Activated CD4-positive, alpha-beta T cell treated with anti-CD3 and anti-CD28 coated beads, Interleukin-2, amount 10 ng/mL, durations not matched to agents 24 days and 14 days (primary cell): ENCODE measurements at regions not wholly inside any gene's neighbourhood (a gene's known extent, or its start where the extent isn't known, plus 50 kb on each side); places are given as distances from the start of the nearest gene placed in this dataset.
"Not testable (repeated sequence)": the region's sequence is repeated elsewhere in the genome, so short reads cannot be mapped to it uniquely, and the experiment has no call there.

Experiments
- DNase-seq: peaks from one replicate; pipeline ENCODE4 v3.0.0; 2022
- H3K27ac Mint-ChIP-seq: one replicate; pipeline ENCODE4 v1.8.0; 2022; ENCODE audit warnings: mild to moderate bottlenecking, mixed read lengths
- H3K27me3 Mint-ChIP-seq: one replicate; pipeline ENCODE4 v1.8.0; 2022; ENCODE audit warnings: mixed read lengths
- H3K36me3 Mint-ChIP-seq: one replicate; pipeline ENCODE4 v1.8.0; 2022; ENCODE audit warnings: low read depth, mild to moderate bottlenecking, mixed read lengths
- H3K4me1 Mint-ChIP-seq: one replicate; pipeline ENCODE4 v1.8.0; 2021; ENCODE audit warnings: mixed read lengths
- H3K4me3 Mint-ChIP-seq: one replicate; pipeline ENCODE4 v1.8.0; 2022; ENCODE audit warnings: mild to moderate bottlenecking, moderate library complexity, mixed read lengths
- H3K9me3 Mint-ChIP-seq: one replicate; pipeline ENCODE4 v1.8.0; 2021; ENCODE audit warnings: mixed read lengths
- intact Hi-C: fragments of 100-400 bp; cut with micrococcal nuclease; formaldehyde crosslinking; loops from one replicate; pipeline ENCODE4 v1.15.1; 2023

DNA sequence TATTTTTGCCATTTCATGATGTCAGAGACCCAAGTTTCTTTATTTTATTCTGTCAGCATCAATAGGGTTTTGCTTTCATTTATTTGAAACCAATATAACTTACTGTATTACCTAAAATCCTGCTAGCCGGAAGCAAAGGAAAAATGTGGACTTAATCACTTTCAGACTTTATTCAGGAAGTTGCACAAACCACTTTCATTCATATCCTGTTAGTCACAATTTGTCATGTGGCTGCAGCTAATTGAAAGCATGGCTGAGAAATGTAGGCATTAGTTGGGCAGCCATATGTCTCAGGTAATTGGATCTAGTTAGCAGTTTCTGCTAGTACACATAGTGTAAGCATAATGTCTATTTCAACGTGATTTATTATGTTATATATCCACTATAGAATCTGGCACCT, 462.3 kb upstream of the SGO1 start:
- Mint-ChIP-seq H3K9me3 (peaks cover 12% of the 10 kb centered on the region), H3K27me3 (no peaks in the 10 kb centered on the region), H3K27ac (no peak overlapping the region), H3K4me1 (no peaks in the 10 kb centered on the region), H3K4me3 (no peak overlapping the region), H3K36me3 (no peaks in the 10 kb centered on the region)
- no peak for DNase-seq
- intact Hi-C loops: no loop called here

DNA sequence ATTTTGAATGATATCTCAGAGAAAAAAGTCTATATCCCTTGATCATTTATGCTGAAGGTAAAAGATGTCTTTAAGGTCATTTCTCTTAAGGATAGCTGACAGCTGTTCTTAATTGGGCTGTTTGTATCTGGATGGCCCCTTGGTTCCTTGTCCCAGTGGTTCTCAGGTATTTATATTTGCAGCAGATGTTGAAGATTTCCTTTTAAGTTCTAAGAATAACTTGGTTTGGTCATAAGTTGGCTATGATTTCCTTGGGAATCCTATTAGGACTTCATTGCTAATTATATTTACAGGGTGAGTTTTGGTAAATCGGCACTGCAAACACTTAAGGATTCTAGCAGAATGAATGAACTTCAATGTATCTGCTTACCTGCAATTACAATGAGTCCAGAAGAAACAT, 460.4 kb upstream of the SGO1 start:
- H3K27me3 Mint-ChIP-seq: no peaks in the 10 kb centered on the region
- no peak overlapping the region for H3K27ac Mint-ChIP-seq
- no peak overlapping the region for H3K4me3 Mint-ChIP-seq
- no peak for DNase-seq
- H3K36me3 Mint-ChIP-seq: no peaks in the 10 kb centered on the region
- peaks cover 12% of the 10 kb centered on the region for H3K9me3 Mint-ChIP-seq
- intact Hi-C loops: no loop called here
- no peaks in the 10 kb centered on the region for H3K4me1 Mint-ChIP-seq

DNA sequence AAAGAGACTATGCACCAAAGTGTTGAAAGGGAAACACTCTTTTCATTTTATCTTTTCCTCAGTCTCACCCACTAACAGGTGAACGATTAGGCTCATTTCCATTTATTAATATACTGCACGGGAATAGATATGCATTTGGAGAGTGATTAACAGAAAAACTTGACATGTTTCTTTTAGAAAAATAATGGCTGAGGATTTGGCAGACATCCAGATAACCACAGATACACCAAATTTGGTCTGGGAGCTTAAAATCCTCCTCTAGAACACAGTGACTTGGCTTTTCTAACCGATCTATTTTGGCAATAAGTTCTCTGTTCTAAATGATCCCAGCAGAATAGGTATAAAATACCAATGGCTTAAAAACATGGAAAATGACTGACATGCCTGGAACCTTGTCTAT, 459.3 kb upstream of the SGO1 start:
- DNase-seq: no peak
- H3K4me3 Mint-ChIP-seq: no peak overlapping the region
- H3K27ac Mint-ChIP-seq: no peak overlapping the region
- peaks cover 12% of the 10 kb centered on the region for H3K9me3 Mint-ChIP-seq
- intact Hi-C loops: no loop called here
- no peaks in the 10 kb centered on the region for H3K4me1 Mint-ChIP-seq
- H3K36me3 Mint-ChIP-seq: no peaks in the 10 kb centered on the region
- no peaks in the 10 kb centered on the region for H3K27me3 Mint-ChIP-seq

DNA sequence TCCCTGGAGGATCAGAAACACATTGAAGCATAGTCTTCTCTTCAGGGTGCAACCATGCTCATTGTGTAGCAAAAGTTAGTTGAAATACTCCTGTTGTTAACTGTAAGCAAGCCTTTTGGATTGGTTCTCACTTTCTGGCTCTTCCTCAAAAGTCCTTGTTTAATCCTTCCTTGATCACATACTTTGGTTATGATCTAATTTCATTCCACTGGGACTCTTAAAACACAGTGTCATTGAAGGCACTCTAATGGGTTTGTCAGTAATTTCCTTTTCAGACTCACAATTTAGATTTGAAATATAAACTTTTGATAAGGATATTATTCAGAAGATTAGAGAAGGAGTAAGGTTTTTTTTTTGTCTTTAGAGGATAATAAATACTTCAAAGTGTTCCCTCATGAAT, 451.7 kb upstream of the SGO1 start:
- Mint-ChIP-seq H3K9me3 (no peaks in the 10 kb centered on the region), H3K27ac (no peak overlapping the region), H3K4me1 (no peaks in the 10 kb centered on the region), H3K36me3 (no peaks in the 10 kb centered on the region), H3K4me3 (no peak overlapping the region), H3K27me3 (no peaks in the 10 kb centered on the region)
- DNase-seq: no peak
- intact Hi-C loops: no loop called here

DNA sequence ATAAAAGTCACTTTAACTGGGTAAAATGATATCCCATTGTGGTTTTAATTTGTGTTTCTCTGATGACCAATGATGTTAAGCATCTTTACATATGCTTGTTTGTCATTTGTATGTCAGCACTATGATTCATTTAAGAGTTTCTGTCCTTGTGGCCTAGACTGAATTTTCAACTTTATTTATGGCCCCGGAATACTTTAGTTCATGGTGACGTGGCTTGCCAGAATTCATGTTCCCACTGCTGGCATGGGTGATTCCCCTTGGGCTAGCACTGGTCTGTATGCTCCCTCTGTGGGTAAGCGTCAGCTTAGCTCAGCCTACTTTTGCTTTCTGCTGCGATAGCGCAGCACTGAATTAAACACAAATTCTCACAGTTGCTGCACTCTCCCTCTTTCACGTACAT, 436.3 kb upstream of the SGO1 start:
- H3K27ac Mint-ChIP-seq: no peak overlapping the region
- H3K4me3 Mint-ChIP-seq: no peak overlapping the region
- H3K36me3 Mint-ChIP-seq: no peaks in the 10 kb centered on the region
- no peaks in the 10 kb centered on the region for H3K4me1 Mint-ChIP-seq
- no peaks in the 10 kb centered on the region for H3K9me3 Mint-ChIP-seq
- no peaks in the 10 kb centered on the region for H3K27me3 Mint-ChIP-seq
- intact Hi-C loops: no loop called here
- no peak for DNase-seq

DNA sequence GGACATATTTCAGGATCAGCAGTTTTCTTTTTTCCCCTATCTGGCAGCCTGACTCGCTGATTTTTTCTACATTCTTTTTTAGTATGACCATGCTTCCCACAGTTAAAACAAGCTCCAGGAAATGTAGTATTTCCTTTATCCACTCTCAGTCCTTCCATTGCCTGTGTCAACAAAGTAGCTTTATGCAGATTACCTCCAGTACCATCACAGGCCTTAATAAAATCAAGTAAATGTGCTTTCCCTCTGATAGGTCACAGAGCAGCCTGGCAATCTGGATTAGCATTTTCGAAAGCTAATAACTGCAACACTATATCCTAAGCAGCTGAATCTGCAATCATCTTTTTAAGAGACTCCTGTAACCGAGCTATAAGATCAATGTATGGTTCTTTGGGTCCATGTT, 432.6 kb upstream of the SGO1 start:
- DNase-seq, H3K27me3 Mint-ChIP-seq, intact Hi-C loops, H3K4me3 Mint-ChIP-seq, H3K36me3 Mint-ChIP-seq, H3K9me3 Mint-ChIP-seq, H3K27ac Mint-ChIP-seq, H3K4me1 Mint-ChIP-seq: not testable (repeated sequence)

DNA sequence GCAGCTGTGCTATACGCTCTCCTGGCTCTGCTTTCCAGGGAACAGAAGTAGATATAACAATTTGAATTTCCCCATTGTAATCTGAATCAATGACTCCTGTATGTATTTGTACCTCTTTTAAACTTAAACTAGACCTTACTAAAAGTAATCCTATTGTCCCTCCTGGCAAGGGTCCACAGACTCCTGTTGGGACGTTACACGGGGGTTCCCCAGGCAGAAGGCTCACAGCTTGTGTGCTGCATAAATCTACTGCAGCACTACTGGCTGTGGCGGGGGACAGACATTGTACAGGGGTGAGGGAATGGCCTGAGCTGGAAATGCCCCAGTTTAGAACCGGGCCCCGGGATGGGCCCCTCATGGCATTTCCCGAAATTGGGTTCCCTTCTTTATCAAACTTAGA, 432.2 kb upstream of the SGO1 start:
- H3K4me1 Mint-ChIP-seq, H3K27ac Mint-ChIP-seq, intact Hi-C loops, H3K9me3 Mint-ChIP-seq, H3K36me3 Mint-ChIP-seq, H3K27me3 Mint-ChIP-seq, DNase-seq, H3K4me3 Mint-ChIP-seq: not testable (repeated sequence)

DNA sequence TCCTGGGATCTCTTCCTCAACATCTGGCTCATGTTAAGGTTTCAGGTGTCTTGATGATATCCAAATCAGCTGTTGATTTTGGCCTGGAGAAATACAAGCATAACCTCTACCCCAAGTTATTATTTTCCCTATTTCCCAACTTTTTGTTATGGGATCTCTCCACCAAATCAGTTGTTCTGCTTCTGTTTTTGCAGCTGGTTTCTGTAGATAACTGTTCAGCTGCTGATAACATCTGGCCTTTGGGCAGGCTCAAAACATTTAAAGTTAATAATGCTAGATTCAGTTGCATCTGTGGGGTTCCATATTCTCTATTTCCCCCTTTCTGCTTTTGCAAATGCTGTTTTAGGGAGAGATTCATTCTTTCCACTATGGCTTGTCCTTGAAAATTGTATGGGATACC, 430.0 kb upstream of the SGO1 start:
- H3K4me3 Mint-ChIP-seq, DNase-seq, H3K4me1 Mint-ChIP-seq, H3K27ac Mint-ChIP-seq, intact Hi-C loops, H3K36me3 Mint-ChIP-seq, H3K27me3 Mint-ChIP-seq: not testable (repeated sequence)
- H3K9me3 Mint-ChIP-seq: peaks cover 18% of the 10 kb centered on the region

DNA sequence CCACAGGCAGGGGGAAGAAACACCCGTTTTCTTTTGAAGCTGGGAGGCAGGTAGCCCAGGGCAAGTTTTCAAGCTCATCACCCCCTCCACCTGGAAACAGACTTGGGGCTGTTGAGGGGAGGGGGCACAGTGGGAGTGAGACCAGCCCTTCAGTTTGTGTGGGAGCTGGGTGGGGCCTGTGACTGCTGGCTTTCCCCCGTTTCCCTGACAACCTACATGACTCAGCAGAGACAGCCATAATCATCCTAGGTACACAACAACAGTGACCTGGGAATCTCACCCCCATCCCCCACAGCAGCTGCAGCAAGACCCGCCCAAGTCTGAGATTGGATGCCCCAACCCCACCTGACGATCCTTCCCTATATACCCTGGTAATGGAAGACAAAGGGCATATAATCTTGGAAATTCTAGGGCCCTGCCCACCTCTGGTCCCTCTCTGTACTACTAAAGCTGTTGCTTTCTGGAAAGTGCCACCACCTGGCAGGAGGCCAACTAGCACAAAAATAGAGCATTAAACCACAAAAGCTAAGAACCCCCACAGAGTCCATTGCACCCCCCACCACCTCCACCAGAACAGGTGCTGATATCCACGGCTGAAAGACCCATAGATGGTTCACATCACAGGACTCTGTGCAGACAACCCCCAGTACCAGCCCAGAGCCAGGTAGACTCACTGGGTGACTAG, 422.2 kb upstream of the SGO1 start:
- H3K36me3 Mint-ChIP-seq: no peaks in the 10 kb centered on the region

DNA sequence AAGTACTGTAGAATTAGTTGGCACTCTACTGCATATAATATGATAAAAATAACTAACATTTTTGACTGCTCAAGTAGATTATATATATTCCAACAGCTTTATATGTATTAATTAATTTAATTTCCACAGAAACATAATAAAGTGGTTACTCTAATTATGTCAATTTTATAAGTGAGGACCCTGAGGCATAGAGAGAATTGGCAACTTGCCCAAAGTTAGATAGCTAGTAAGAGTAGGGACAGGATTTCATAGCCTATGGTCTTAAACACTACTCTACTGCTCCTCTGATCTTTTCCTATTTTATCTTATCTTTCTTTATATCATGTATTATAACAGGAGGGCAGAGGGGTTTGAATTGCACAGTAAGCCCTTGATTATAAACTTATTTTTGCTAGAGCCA, 418.7 kb upstream of the SGO1 start:
- no peak for DNase-seq
- intact Hi-C loops: no loop called here
- no peaks in the 10 kb centered on the region for H3K4me1 Mint-ChIP-seq
- no peak overlapping the region for H3K27ac Mint-ChIP-seq
- no peak overlapping the region for H3K4me3 Mint-ChIP-seq
- no peaks in the 10 kb centered on the region for H3K36me3 Mint-ChIP-seq
- H3K27me3 Mint-ChIP-seq: no peaks in the 10 kb centered on the region
- H3K9me3 Mint-ChIP-seq: peaks cover 21% of the 10 kb centered on the region

More for the DNA sequence above, 422.2 kb upstream of the SGO1 start:
- H3K4me3 Mint-ChIP-seq: no peak overlapping the region
- H3K27me3 Mint-ChIP-seq: no peaks in the 10 kb centered on the region
- peaks cover 30% of the 10 kb centered on the region for H3K9me3 Mint-ChIP-seq
- no peaks in the 10 kb centered on the region for H3K4me1 Mint-ChIP-seq
- no peak for DNase-seq
- intact Hi-C loops: no loop called here
- no peak overlapping the region for H3K27ac Mint-ChIP-seq

DNA sequence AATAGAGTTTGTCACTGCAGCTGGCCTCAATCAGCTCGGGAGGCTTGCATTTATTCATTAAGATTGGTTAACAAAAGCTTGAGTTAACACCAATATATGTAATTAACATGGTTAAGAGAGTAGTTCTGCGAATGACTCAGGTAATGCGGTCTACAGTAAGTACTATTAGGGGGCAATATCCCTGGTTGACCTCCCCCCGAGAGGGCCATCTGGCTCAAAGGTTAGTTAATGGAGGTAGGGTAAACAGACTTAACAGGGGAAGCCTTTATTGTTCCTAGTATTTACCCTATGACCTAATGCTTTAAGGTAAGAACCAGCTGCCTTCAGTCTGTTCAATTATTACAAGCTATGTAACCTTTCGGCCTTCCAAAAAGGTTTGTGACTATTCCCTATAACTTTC, 403.3 kb upstream of the SGO1 start:
- Mint-ChIP-seq H3K27me3 (no peaks in the 10 kb centered on the region), H3K9me3 (peaks cover 5% of the 10 kb centered on the region), H3K4me1 (no peaks in the 10 kb centered on the region), H3K27ac (no peak overlapping the region), H3K36me3 (no peaks in the 10 kb centered on the region), H3K4me3 (no peak overlapping the region)
- no peak for DNase-seq
- intact Hi-C loops: no loop called here

DNA sequence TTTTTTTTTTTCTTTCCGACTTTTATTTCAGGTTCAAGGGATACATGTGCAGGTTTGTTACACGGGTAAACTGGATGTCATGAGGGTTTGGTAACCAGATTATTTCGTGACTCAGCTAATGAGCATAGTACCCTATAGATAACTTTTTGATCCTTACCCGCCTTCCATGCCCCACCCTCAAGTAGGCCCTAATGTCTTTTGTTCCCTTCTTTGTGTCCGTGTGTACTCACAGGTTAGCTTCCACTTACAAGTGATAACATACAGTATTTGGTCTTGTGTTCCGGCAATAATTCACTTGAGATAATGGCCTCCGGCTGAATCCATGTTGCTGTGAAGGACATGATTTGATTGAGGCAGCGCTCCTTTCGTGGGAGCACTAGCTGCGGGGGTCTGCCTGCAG, 402.8 kb upstream of the SGO1 start:
- Mint-ChIP-seq H3K27me3 (no peaks in the 10 kb centered on the region), H3K9me3 (peaks cover 5% of the 10 kb centered on the region), H3K4me1 (no peaks in the 10 kb centered on the region), H3K36me3 (no peaks in the 10 kb centered on the region), H3K27ac (no peak overlapping the region), H3K4me3 (no peak overlapping the region)
- intact Hi-C loops: no loop called here
- no peak for DNase-seq

DNA sequence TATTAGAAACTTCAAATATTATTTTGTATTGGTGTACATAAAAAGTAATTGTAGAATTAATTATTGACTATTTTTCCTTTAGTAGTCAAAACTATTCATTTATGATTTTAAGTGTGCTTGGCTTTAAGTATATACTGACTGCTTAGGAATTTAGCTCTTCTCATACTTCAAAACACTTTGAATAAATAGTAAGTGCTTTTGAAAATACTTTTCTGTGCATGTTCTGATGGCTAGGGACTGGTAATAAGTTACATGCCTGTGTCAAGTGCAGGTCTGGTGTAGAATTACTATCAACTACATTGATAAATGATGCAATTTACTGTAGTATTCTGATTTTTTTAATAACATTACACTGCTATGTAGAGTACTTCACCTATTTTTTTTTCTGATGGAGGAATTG, 397.6 kb upstream of the SGO1 start:
- intact Hi-C loops: no loop called here
- no peaks in the 10 kb centered on the region for H3K36me3 Mint-ChIP-seq
- H3K9me3 Mint-ChIP-seq: no peaks in the 10 kb centered on the region
- no peak overlapping the region for H3K27ac Mint-ChIP-seq
- H3K4me3 Mint-ChIP-seq: no peak overlapping the region
- no peak for DNase-seq
- H3K4me1 Mint-ChIP-seq: no peaks in the 10 kb centered on the region
- no peaks in the 10 kb centered on the region for H3K27me3 Mint-ChIP-seq

DNA sequence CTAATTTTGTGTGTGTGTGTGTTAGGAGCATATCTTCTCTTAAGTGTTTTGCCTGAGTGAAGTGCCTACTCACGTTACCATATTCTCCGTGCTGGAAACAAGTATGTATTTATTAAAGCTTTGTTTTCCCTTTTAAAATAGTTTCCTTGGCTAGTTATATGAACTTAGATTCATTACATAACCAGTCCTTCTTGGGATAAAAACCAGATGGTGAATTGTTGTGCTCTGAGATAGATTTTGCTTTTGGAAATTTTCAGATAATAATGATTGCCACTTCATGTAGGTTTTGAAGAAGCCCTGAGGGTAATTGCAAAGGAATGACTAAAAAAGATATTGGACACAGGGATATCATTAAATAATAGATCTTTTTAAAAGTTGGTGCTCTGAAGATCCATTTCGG, 390.2 kb upstream of the SGO1 start:
- no peaks in the 10 kb centered on the region for H3K36me3 Mint-ChIP-seq
- H3K27ac Mint-ChIP-seq: no peak overlapping the region
- H3K4me1 Mint-ChIP-seq: no peaks in the 10 kb centered on the region
- intact Hi-C loops: no loop called here
- no peaks in the 10 kb centered on the region for H3K9me3 Mint-ChIP-seq
- no peak for DNase-seq
- H3K4me3 Mint-ChIP-seq: no peak overlapping the region
- H3K27me3 Mint-ChIP-seq: no peaks in the 10 kb centered on the region

DNA sequence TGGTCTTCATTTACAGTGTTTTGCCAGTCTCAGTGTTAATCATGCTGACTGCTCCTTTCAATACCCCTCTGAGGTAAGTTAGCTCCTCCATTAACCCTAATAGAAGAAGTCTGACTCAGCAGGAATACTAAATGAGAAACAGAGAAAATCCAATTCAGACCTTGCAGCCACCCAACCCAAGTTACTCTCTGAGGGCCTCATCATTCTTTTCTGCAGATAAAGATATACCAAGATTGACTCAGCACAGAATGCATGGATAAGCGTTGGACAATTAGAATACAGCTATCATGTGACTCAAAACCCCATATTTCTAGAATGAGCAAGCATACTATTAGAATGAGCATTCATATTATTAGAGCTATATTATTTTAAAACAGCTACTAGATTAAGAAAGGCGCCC, 389.1 kb upstream of the SGO1 start:
- intact Hi-C loops: no loop called here
- no peaks in the 10 kb centered on the region for H3K36me3 Mint-ChIP-seq
- H3K27me3 Mint-ChIP-seq: no peaks in the 10 kb centered on the region
- DNase-seq: no peak
- H3K4me1 Mint-ChIP-seq: no peaks in the 10 kb centered on the region
- H3K27ac Mint-ChIP-seq: no peak overlapping the region
- H3K4me3 Mint-ChIP-seq: no peak overlapping the region
- H3K9me3 Mint-ChIP-seq: no peaks in the 10 kb centered on the region
